Mucosa of descending colon (tissue), 3 donors: ENCODE measurements at regions not wholly inside any gene's neighbourhood (a gene's known extent, or its start where the extent isn't known, plus 50 kb on each side); places are given as distances from the start of the nearest gene placed in this dataset.

Experiments
- ATAC-seq: fragments of 200-7000 bp; cut with Tn5 transposase; one replicate; pipeline ENCODE4 v1.9.1; 2020; ENCODE audit warnings: mild to moderate bottlenecking, moderate library complexity
- DNase-seq, 3 donors: peaks; one replicate each; pipeline ENCODE4 v3.0.0-alpha.2; 2020
- H3K36me3 ChIP-seq: fragments of 200-600 bp; one replicate; pipeline ENCODE4 v1.8.0; 2021; ENCODE audit warnings: low read depth, mild to moderate bottlenecking
- H3K4me1 ChIP-seq: fragments of 200-600 bp; one replicate; pipeline ENCODE4 v1.8.0; 2021; ENCODE audit warnings: low read depth, mild to moderate bottlenecking
- H3K4me3 ChIP-seq: fragments of 200-600 bp; one replicate; pipeline ENCODE4 v1.8.0; 2021; ENCODE audit warnings: mild to moderate bottlenecking
- H3K9me3 ChIP-seq: fragments of 200-600 bp; one replicate; pipeline ENCODE4 v1.8.0; 2021; ENCODE audit warnings: mild to moderate bottlenecking
- CTCF ChIP-seq: fragments of 200-600 bp; IDR thresholded peaks from one replicate; pipeline ENCODE4 v1.8.0; 2022; ENCODE audit warnings: antibody characterized with exemption, mild to moderate bottlenecking
- intact Hi-C, 2 donors: fragments of 100-400 bp; cut with DNase I in 1 of 2; cut with micrococcal nuclease in 1 of 2; formaldehyde crosslinking; loops; one replicate each; pipeline versions ENCODE4 v1.11.0 to v1.11.1; 2022; cut with DNase I, micrococcal nuclease
- donor health status: DM: no; HTN: no; CAD: no; lungs with moderate emphysema.
- donor health status: DM: no; HTN: no; CAD: no.
- donor health status: DM: no; HTN: yes; CAD: no.

GRCh38 chr10:24047176-24047575 lies 161.8 kb upstream of the KIAA1217 start:
- ATAC-seq (no peak), DNase-seq (no peak)
- intact Hi-C loops = no loop called here
- H3K9me3 ChIP-seq = no peaks in the 10 kb centered on the region
- no peaks in the 10 kb centered on the region for H3K4me1 ChIP-seq
- TF ChIP-seq CTCF = no peak
- H3K36me3 ChIP-seq = no peaks in the 10 kb centered on the region
- no peak overlapping the region for H3K4me3 ChIP-seq

GRCh38 chr10:24054421-24054820 lies 154.5 kb upstream of the KIAA1217 start:
- Histone ChIP-seq H3K36me3 (no peaks in the 10 kb centered on the region), H3K9me3 (no peaks in the 10 kb centered on the region), H3K4me1 (no peaks in the 10 kb centered on the region), H3K4me3 (no peak overlapping the region)
- TF ChIP-seq CTCF = no peak
- intact Hi-C loops = no loop called here
- DNase-seq (no peak), ATAC-seq (no peak)

DNA sequence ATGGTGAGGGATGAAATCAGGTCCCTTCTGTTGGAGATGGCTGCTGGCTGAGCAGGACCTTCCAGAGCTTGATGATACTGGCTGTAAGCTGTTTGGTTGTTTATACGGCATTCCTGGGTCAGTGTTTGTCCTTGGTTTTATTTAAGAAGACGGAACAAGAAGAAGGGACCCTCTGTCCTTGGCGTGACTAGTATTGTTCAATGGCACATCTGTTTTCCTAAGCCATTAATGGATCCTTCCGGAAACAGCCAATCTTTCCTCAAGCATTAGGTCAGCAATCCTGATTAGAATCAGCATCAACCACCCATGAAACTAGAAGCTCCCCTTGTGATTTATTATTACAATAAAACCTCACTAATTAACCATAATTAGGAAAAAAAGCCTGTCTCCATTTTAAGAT lies 128.7 kb upstream of the KIAA1217 start:
- no peaks in the 10 kb centered on the region for H3K9me3 ChIP-seq
- no peak for ATAC-seq
- H3K36me3 ChIP-seq = no peaks in the 10 kb centered on the region
- H3K4me3 ChIP-seq = no peak overlapping the region
- intact Hi-C loops = no loop called here
- H3K4me1 ChIP-seq = no peaks in the 10 kb centered on the region
- no peak for TF ChIP-seq CTCF
- DNase-seq = no peak

GRCh38 chr10:24086296-24087086 lies 122.4 kb upstream of the KIAA1217 start:
- Histone ChIP-seq H3K9me3 (no peaks in the 10 kb centered on the region), H3K4me1 (no peaks in the 10 kb centered on the region), H3K36me3 (no peaks in the 10 kb centered on the region), H3K4me3 (no peak overlapping the region)
- no peak for TF ChIP-seq CTCF
- no peak for DNase-seq
- intact Hi-C loops = no loop called here
- ATAC-seq = no peak

DNA sequence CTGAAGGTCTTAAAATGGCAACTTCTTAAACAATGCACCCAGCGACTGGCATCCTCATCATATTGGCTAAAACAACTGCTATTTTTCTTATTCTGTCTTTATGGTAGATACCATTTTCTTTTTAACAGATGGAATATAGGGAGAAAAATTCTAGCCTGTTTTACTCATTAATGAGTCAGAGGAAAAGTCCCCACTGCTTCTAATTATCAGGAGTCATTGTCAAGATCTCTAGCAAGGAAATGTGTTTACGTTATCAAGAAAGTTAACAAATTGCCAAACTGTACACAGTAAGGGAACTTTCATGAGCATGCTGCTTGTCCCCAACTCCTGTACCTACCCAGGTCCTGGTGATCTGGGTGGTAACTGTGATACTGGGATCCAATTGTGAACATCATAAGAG lies 117.7 kb upstream of the KIAA1217 start:
- Histone ChIP-seq H3K4me1 (no peaks in the 10 kb centered on the region), H3K9me3 (no peaks in the 10 kb centered on the region), H3K4me3 (no peak overlapping the region), H3K36me3 (no peaks in the 10 kb centered on the region)
- intact Hi-C loops = no loop called here
- TF ChIP-seq CTCF = no peak
- ATAC-seq = no peak
- no peak for DNase-seq

DNA sequence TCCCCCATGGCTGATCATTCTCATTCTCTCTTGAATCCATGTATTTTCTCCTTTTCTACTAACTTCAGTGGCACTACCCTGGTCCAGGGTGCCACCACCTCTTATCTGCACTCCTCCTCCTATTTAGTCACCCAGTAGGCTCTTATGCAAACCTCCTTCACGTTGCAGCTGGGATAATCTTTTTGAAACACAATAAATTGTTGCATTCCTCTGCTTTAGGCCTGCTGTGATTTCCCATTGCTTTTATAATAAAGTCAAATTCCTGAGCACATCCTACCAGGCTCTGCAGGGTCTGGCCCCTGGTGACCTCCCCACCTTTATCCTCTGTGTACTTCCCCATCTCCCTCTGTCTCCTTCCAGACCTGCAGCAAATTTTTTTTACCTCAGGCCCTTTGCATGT lies 112.7 kb upstream of the KIAA1217 start:
- H3K4me1 ChIP-seq = no peaks in the 10 kb centered on the region
- no peak for TF ChIP-seq CTCF
- H3K4me3 ChIP-seq = no peak overlapping the region
- DNase-seq = no peak
- no peaks in the 10 kb centered on the region for H3K9me3 ChIP-seq
- no peak for ATAC-seq
- intact Hi-C loops = no loop called here
- no peaks in the 10 kb centered on the region for H3K36me3 ChIP-seq
